ENCODE measurements at regions not wholly inside any gene's neighbourhood (a gene's known extent, or its start where the extent isn't known, plus 50 kb on each side); places are given as distances from the start of the nearest gene placed in this dataset.

DNA sequence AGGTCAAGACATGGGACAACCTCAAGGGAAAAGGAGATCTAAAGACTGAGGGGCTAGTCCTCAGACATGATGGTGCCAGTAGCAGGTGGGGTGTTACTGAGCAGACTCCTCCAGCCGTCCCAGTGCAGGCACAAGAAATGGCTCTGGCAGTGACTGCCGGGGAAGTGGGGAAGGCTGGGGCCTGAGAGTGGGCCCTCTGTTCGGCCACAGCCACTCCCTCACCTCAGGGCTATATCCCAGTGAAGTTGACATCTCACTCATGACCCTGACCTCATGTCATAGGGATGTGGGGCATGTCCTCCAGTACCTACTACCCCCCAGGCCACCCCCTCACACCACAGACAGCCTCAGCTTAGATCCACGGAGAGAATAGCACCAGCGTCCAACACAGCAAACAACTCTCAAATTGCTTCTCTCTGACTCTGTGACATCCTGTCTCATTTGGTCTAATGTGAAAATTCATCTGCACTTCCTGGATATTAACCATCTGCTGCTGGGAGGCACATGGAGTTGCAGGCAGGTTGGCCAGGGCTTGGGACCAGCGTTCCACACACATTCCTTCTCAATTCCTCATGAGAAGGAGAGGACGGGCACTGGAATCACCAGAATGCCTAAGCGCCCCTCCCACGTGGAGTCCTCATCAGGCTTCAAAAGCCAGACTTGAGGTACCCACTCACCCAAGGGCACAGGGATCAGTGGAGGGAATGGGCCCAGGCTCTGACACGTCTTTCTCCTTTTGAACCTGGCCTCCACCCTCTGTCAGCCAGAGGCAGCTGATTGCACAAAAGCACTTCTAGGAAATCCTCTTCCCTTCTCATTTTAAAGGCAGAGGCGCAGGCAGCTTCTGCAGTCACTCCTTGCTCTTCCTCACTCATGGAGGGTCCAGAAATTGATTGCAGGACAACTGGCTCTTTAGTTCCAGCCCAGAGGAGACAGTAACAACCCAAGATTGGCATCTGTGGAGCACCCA, 163.6 kb upstream of the CST7 start:
- no peaks in the 10 kb centered on the region; the same call in 1 of the 2 replicates for H3K27me3 ChIP-seq (ENCODE audit: control insufficient read depth, insufficient read depth, low read length)
- H3K9me3 ChIP-seq (ENCODE audit: control insufficient read depth, insufficient read depth, low read depth, low read length), result no peaks in the 10 kb centered on the region
- ChIA-PET CTCF (interaction anchor here (0.6 to 1.0 kb wide), 2 partner anchors 133 to 169 kb away, joined by 4 to 9 read pairs; no protein-coding TSS in a partner anchor), POLR2A (no interaction called here)
- no peak overlapping the region for H3K27ac ChIP-seq (ENCODE audit: low read length)
- in situ Hi-C loops (cut with HindIII; ENCODE audit: low pct_unique_long_range_greater_than_20kb, low sequenced_read_pairs), result no loop called here
- H3K4me3 ChIP-seq (ENCODE audit: low read depth in 2 of 2, low read length in 2 of 2), result no peak overlapping the region
- no peaks in the 10 kb centered on the region for H3K4me1 ChIP-seq (ENCODE audit: control insufficient read depth, insufficient read depth, low read length)
- H3K36me3 ChIP-seq (ENCODE audit: control insufficient read depth, insufficient read depth, low read length), result no peaks in the 10 kb centered on the region
- no peak for ATAC-seq
- no peak for DNase-seq (ENCODE audit: low read depth, low spot score)
- intact Hi-C loops (cut with micrococcal nuclease; ENCODE audit: unreplicated experiment), result no loop called here
- BruUV-seq (replicated peaks), result no TSS peak
- TF ChIP-seq TCF7L2 (IDR thresholded peaks at IDR 0.05; ENCODE audit: low read depth, low read length) (no peak), POLR2AphosphoS5 (IDR thresholded peaks at IDR 0.05; ENCODE audit: low read depth, low read length) (no peak), SIN3A (IDR thresholded peaks at IDR 0.05; ENCODE audit: borderline replicate concordance, insufficient read depth, low read depth, low read length) (no peak)
- TF ChIP-seq, protein P1, sequence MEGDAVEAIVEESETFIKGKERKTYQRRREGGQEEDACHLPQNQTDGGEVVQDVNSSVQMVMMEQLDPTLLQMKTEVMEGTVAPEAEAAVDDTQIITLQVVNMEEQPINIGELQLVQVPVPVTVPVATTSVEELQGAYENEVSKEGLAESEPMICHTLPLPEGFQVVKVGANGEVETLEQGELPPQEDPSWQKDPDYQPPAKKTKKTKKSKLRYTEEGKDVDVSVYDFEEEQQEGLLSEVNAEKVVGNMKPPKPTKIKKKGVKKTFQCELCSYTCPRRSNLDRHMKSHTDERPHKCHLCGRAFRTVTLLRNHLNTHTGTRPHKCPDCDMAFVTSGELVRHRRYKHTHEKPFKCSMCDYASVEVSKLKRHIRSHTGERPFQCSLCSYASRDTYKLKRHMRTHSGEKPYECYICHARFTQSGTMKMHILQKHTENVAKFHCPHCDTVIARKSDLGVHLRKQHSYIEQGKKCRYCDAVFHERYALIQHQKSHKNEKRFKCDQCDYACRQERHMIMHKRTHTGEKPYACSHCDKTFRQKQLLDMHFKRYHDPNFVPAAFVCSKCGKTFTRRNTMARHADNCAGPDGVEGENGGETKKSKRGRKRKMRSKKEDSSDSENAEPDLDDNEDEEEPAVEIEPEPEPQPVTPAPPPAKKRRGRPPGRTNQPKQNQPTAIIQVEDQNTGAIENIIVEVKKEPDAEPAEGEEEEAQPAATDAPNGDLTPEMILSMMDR (IDR thresholded peaks at IDR 0.05), result no peak
- TF ChIP-seq, protein P2, sequence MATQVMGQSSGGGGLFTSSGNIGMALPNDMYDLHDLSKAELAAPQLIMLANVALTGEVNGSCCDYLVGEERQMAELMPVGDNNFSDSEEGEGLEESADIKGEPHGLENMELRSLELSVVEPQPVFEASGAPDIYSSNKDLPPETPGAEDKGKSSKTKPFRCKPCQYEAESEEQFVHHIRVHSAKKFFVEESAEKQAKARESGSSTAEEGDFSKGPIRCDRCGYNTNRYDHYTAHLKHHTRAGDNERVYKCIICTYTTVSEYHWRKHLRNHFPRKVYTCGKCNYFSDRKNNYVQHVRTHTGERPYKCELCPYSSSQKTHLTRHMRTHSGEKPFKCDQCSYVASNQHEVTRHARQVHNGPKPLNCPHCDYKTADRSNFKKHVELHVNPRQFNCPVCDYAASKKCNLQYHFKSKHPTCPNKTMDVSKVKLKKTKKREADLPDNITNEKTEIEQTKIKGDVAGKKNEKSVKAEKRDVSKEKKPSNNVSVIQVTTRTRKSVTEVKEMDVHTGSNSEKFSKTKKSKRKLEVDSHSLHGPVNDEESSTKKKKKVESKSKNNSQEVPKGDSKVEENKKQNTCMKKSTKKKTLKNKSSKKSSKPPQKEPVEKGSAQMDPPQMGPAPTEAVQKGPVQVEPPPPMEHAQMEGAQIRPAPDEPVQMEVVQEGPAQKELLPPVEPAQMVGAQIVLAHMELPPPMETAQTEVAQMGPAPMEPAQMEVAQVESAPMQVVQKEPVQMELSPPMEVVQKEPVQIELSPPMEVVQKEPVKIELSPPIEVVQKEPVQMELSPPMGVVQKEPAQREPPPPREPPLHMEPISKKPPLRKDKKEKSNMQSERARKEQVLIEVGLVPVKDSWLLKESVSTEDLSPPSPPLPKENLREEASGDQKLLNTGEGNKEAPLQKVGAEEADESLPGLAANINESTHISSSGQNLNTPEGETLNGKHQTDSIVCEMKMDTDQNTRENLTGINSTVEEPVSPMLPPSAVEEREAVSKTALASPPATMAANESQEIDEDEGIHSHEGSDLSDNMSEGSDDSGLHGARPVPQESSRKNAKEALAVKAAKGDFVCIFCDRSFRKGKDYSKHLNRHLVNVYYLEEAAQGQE (IDR thresholded peaks at IDR 0.05; ENCODE audit: insufficient read depth in 1 of 2, low read depth in 2 of 2, low read length in 1 of 2), result no peak

- no peaks in the 10 kb centered on the region; the same call in 1 of the 2 replicates for H3K27me3 ChIP-seq (ENCODE audit: control insufficient read depth, insufficient read depth, low read length)
- intact Hi-C loops (cut with micrococcal nuclease; ENCODE audit: unreplicated experiment) (no loop called here), in situ Hi-C loops (cut with HindIII; ENCODE audit: low pct_unique_long_range_greater_than_20kb, low sequenced_read_pairs) (no loop called here)
Measured at GRCh38 chr20:24786111-24786495, 163.0 kb upstream of the CST7 start.

More at GRCh38 chr20:24786111-24786495, 163.0 kb upstream of the CST7 start:
- TF ChIP-seq SIN3A (IDR thresholded peaks at IDR 0.05; ENCODE audit: borderline replicate concordance, insufficient read depth, low read depth, low read length), result no peak
- TF ChIP-seq, protein P2 (IDR thresholded peaks at IDR 0.05; ENCODE audit: insufficient read depth in 1 of 2, low read depth in 2 of 2, low read length in 1 of 2), result no peak
- TF ChIP-seq, protein P1 (IDR thresholded peaks at IDR 0.05), result no peak
- no peak for TF ChIP-seq POLR2AphosphoS5 (IDR thresholded peaks at IDR 0.05; ENCODE audit: low read depth, low read length)
- no peak for TF ChIP-seq TCF7L2 (IDR thresholded peaks at IDR 0.05; ENCODE audit: low read depth, low read length)
- ATAC-seq (no peak), DNase-seq (ENCODE audit: low read depth, low spot score) (no peak)
- ChIA-PET CTCF (interaction anchor here (0.6 kb wide), 1 partner anchor 168 kb away, joined by 4 read pairs; no protein-coding TSS in a partner anchor), POLR2A (no interaction called here)
- H3K4me1 ChIP-seq (ENCODE audit: control insufficient read depth, insufficient read depth, low read length), result no peaks in the 10 kb centered on the region
- no peaks in the 10 kb centered on the region for H3K36me3 ChIP-seq (ENCODE audit: control insufficient read depth, insufficient read depth, low read length)
- no peak overlapping the region for H3K4me3 ChIP-seq (ENCODE audit: low read depth in 2 of 2, low read length in 2 of 2)
- no peaks in the 10 kb centered on the region for H3K9me3 ChIP-seq (ENCODE audit: control insufficient read depth, insufficient read depth, low read depth, low read length)
- BruUV-seq (replicated peaks), result no TSS peak
- no peak overlapping the region for H3K27ac ChIP-seq (ENCODE audit: low read length)
